ENCODE measurements at regions not wholly inside any gene's neighbourhood (a gene's known extent, or its start where the extent isn't known, plus 50 kb on each side); places are given as distances from the start of the nearest gene placed in this dataset.
"Not testable (repeated sequence)": the region's sequence is repeated elsewhere in the genome, so short reads cannot be mapped to it uniquely, and the experiment has no call there.

DNA sequence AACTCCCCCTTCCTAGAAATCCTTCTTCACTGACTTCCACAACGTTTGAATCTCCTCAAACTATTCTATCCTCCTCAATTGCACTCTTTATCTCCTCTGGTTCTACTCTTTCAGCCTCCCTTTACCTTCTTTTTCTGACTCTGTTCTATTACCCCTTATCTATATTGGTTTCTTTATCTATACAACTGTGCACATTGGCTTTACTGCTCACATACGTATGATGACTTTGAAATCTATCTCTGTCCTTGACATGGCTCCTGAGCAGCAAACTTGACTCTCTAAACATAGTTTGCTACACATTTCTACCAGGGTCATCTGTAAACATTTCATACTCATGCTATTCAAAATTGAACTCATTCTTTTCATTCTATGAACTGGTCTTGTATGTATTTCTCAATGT lies 601.0 kb upstream of the LINC00305 start:
- Histone ChIP-seq H3K27me3 (ENCODE audit: insufficient read depth, low read length, poor library complexity) (no peaks in the 10 kb centered on the region), H3K9me3 (ENCODE audit: insufficient read depth, low read length, severe bottlenecking) (no peaks in the 10 kb centered on the region), H2AFZ (ENCODE audit: low read depth, low read length) (no peak overlapping the region), H3K9ac (ENCODE audit: low read depth, low read length) (no peak overlapping the region), H3K27ac (ENCODE audit: low read length) (no peak overlapping the region), H4K20me1 (ENCODE audit: insufficient read depth, low read length) (no peaks in the 10 kb centered on the region), H3K4me3 (ENCODE audit: low read depth in 1 of 2, low read length in 2 of 2) (no peak overlapping the region), H3K4me2 (ENCODE audit: insufficient read depth, low read length) (no peak overlapping the region), H3K79me2 (ENCODE audit: insufficient read depth, low read length) (no peaks in the 10 kb centered on the region), H3K36me3 (ENCODE audit: insufficient read depth, low read length) (no peaks in the 10 kb centered on the region), H3K4me1 (ENCODE audit: insufficient read depth, low read length) (no peaks in the 10 kb centered on the region)
- no peak for TF ChIP-seq EZH2 (IDR thresholded peaks at IDR 0.05; ENCODE audit: borderline replicate concordance, low read depth, low read length, severe bottlenecking)
- TF ChIP-seq, protein P1, sequence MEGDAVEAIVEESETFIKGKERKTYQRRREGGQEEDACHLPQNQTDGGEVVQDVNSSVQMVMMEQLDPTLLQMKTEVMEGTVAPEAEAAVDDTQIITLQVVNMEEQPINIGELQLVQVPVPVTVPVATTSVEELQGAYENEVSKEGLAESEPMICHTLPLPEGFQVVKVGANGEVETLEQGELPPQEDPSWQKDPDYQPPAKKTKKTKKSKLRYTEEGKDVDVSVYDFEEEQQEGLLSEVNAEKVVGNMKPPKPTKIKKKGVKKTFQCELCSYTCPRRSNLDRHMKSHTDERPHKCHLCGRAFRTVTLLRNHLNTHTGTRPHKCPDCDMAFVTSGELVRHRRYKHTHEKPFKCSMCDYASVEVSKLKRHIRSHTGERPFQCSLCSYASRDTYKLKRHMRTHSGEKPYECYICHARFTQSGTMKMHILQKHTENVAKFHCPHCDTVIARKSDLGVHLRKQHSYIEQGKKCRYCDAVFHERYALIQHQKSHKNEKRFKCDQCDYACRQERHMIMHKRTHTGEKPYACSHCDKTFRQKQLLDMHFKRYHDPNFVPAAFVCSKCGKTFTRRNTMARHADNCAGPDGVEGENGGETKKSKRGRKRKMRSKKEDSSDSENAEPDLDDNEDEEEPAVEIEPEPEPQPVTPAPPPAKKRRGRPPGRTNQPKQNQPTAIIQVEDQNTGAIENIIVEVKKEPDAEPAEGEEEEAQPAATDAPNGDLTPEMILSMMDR (IDR thresholded peaks at IDR 0.05; ENCODE audit: borderline replicate concordance, extremely low read depth, low read length, poor library complexity, severe bottlenecking): no peak
- DNase-seq (no peak), ATAC-seq (ENCODE audit: insufficient read depth, low read depth) (no peak)

DNA sequence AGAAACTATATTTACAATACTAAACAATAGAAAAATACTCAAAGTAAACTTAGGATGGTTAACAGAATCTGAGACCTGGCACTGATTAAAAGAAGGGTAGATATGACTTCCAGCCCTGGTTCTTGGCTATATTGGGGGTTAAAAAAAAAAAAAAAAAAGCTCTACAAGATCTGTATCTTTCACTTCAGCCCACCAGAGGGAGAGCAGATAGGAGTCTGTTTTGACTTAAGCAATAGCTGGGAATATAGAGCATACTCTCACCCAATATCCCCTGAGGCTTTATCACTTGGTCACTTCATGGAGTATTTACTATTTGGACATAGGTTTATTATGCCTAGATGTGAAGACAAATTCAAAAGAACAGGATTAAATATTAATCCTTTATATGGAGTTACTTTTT lies 598.9 kb upstream of the LINC00305 start:
- no peaks in the 10 kb centered on the region for H3K36me3 ChIP-seq (ENCODE audit: insufficient read depth, low read length)
- no peaks in the 10 kb centered on the region for H3K79me2 ChIP-seq (ENCODE audit: insufficient read depth, low read length)
- DNase-seq: no peak

DNA sequence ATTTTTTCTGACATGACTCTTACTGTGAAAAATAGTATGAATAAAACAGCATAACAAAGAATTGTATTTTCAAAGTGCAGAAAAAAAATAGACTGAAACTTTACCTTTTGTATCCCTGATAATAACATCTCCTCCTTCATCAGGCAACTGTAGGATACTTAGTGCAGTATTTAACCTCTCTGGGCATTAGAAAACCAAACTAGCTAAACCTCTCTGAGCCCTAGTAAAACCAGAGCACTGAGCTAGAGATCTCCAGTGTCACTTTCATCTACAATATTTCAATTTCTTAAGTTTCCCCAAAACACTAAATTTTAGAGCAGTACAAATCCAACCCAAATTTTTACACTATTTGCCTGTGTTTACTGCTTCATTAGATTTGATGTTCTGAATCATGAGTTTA lies 594.0 kb upstream of the LINC00305 start:
- Histone ChIP-seq H3K9me3 (ENCODE audit: insufficient read depth, low read length, severe bottlenecking) (no peaks in the 10 kb centered on the region), H3K4me3 (ENCODE audit: low read depth in 1 of 2, low read length in 2 of 2) (no peak overlapping the region), H3K4me1 (ENCODE audit: insufficient read depth, low read length) (no peaks in the 10 kb centered on the region), H3K36me3 (ENCODE audit: insufficient read depth, low read length) (no peaks in the 10 kb centered on the region), H3K27me3 (ENCODE audit: insufficient read depth, low read length, poor library complexity) (no peaks in the 10 kb centered on the region), H3K4me2 (ENCODE audit: insufficient read depth, low read length) (no peak overlapping the region), H3K79me2 (ENCODE audit: insufficient read depth, low read length) (no peaks in the 10 kb centered on the region), H2AFZ (ENCODE audit: low read depth, low read length) (no peak overlapping the region), H4K20me1 (ENCODE audit: insufficient read depth, low read length) (no peaks in the 10 kb centered on the region), H3K27ac (ENCODE audit: low read length) (no peak overlapping the region), H3K9ac (ENCODE audit: low read depth, low read length) (no peak overlapping the region)
- ATAC-seq (ENCODE audit: insufficient read depth, low read depth): no peak
- DNase-seq: no peak
- no peak for TF ChIP-seq EZH2 (IDR thresholded peaks at IDR 0.05; ENCODE audit: borderline replicate concordance, low read depth, low read length, severe bottlenecking)

More for the DNA sequence above, 598.9 kb upstream of the LINC00305 start:
- no peaks in the 10 kb centered on the region for H3K9me3 ChIP-seq (ENCODE audit: insufficient read depth, low read length, severe bottlenecking)
- no peaks in the 10 kb centered on the region for H3K27me3 ChIP-seq (ENCODE audit: insufficient read depth, low read length, poor library complexity)
- H3K9ac ChIP-seq (ENCODE audit: low read depth, low read length): no peak overlapping the region
- no peaks in the 10 kb centered on the region for H4K20me1 ChIP-seq (ENCODE audit: insufficient read depth, low read length)
- no peak overlapping the region for H2AFZ ChIP-seq (ENCODE audit: low read depth, low read length)
- no peak overlapping the region for H3K4me3 ChIP-seq (ENCODE audit: low read depth in 1 of 2, low read length in 2 of 2)
- TF ChIP-seq, protein P1 (IDR thresholded peaks at IDR 0.05; ENCODE audit: borderline replicate concordance, extremely low read depth, low read length, poor library complexity, severe bottlenecking): no peak
- no peak for TF ChIP-seq EZH2 (IDR thresholded peaks at IDR 0.05; ENCODE audit: borderline replicate concordance, low read depth, low read length, severe bottlenecking)
- no peak overlapping the region for H3K27ac ChIP-seq (ENCODE audit: low read length)
- ATAC-seq (ENCODE audit: insufficient read depth, low read depth): no peak
- H3K4me1 ChIP-seq (ENCODE audit: insufficient read depth, low read length): no peaks in the 10 kb centered on the region
- H3K4me2 ChIP-seq (ENCODE audit: insufficient read depth, low read length): no peak overlapping the region

DNA sequence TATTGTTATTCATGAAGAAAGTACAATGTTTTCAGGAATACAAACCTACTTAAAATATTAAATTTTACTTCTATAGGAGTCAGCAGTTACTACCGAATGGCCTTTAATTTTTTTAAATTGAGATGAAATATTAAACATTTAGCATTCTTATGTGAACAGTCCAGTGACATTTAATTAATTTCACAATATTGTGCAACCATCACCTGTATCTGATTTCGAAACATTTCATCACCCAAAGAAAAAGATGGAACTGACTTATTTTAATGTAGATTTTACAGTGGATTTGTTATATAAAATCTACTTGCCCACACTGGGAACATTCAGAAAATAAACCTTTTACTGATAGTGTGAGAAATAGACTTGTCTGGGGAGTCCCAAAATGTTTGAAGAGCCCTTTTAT lies 585.2 kb upstream of the LINC00305 start:
- Histone ChIP-seq H3K27ac (ENCODE audit: low read length) (no peak overlapping the region), H3K4me2 (ENCODE audit: insufficient read depth, low read length) (no peak overlapping the region), H3K36me3 (ENCODE audit: insufficient read depth, low read length) (no peaks in the 10 kb centered on the region), H3K79me2 (ENCODE audit: insufficient read depth, low read length) (no peaks in the 10 kb centered on the region), H3K4me1 (ENCODE audit: insufficient read depth, low read length) (no peaks in the 10 kb centered on the region), H2AFZ (ENCODE audit: low read depth, low read length) (no peak overlapping the region), H3K9me3 (ENCODE audit: insufficient read depth, low read length, severe bottlenecking) (no peaks in the 10 kb centered on the region), H3K27me3 (ENCODE audit: insufficient read depth, low read length, poor library complexity) (no peaks in the 10 kb centered on the region), H4K20me1 (ENCODE audit: insufficient read depth, low read length) (no peaks in the 10 kb centered on the region), H3K4me3 (ENCODE audit: low read depth in 1 of 2, low read length in 2 of 2) (no peak overlapping the region), H3K9ac (ENCODE audit: low read depth, low read length) (no peak overlapping the region)
- DNase-seq (no peak), ATAC-seq (ENCODE audit: insufficient read depth, low read depth) (no peak)
- TF ChIP-seq, protein P1 (IDR thresholded peaks at IDR 0.05; ENCODE audit: borderline replicate concordance, extremely low read depth, low read length, poor library complexity, severe bottlenecking): no peak
- TF ChIP-seq EZH2 (IDR thresholded peaks at IDR 0.05; ENCODE audit: borderline replicate concordance, low read depth, low read length, severe bottlenecking): no peak

DNA sequence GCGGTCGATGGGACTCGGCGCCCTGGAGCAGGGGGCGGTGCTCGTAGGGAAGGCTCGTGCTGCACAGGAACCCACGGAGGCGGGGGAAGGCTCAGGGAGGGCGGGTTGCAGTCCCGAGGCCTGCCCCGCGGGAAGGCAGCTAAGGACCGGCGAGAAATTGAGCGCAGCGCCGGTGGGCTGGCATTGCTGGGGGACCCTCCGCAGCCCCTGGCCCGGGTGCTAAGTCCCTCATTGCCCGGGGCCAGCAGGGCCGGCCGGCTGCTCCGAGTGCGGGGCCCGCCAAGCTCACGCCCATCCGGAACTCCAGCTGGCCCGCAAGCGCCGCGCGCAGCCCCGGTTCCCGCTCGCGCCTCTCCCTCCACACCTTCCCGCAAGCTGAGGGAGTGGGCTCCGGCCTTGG lies 576.8 kb upstream of the LINC00305 start:
- H3K9me3 ChIP-seq (ENCODE audit: insufficient read depth, low read length, severe bottlenecking); H2AFZ ChIP-seq (ENCODE audit: low read depth, low read length); DNase-seq; ATAC-seq (ENCODE audit: insufficient read depth, low read depth); H3K4me1 ChIP-seq (ENCODE audit: insufficient read depth, low read length); H3K27me3 ChIP-seq (ENCODE audit: insufficient read depth, low read length, poor library complexity); H3K79me2 ChIP-seq (ENCODE audit: insufficient read depth, low read length); H3K4me2 ChIP-seq (ENCODE audit: insufficient read depth, low read length); H3K9ac ChIP-seq (ENCODE audit: low read depth, low read length); H4K20me1 ChIP-seq (ENCODE audit: insufficient read depth, low read length); H3K4me3 ChIP-seq (ENCODE audit: low read depth in 1 of 2, low read length in 2 of 2); H3K27ac ChIP-seq (ENCODE audit: low read length); H3K36me3 ChIP-seq (ENCODE audit: insufficient read depth, low read length): not testable (repeated sequence)

All from DND-41 (cell line).